Skin epidermis (tissue), 12 donors: ENCODE measurements at regions not wholly inside any gene's neighbourhood (a gene's known extent, or its start where the extent isn't known, plus 50 kb on each side); places are given as distances from the start of the nearest gene placed in this dataset.
"Not testable (repeated sequence)": the region's sequence is repeated elsewhere in the genome, so short reads cannot be mapped to it uniquely, and the experiment has no call there.

Experiments
- H3K27ac ChIP-seq, 21 experiments: fragments of 200-600 bp; sonication (generic) in 11 of 21; one replicate each; pipeline ENCODE4 v1.5.0; 2020; ENCODE audit warnings: mild to moderate bottlenecking in 3 of 21, inconsistent platforms in 2 of 21, moderate library complexity in 2 of 21
- H3K4me3 ChIP-seq, 7 experiments: fragments of 200-600 bp; sonication (generic) in 2 of 7; one replicate each; pipeline ENCODE4 v1.5.0; 2020; ENCODE audit warnings: inconsistent platforms in 2 of 7, mild to moderate bottlenecking in 2 of 7, moderate library complexity in 1 of 7

- no peak overlapping the region for H3K27ac ChIP-seq
- H3K4me3 ChIP-seq, result no peak overlapping the region
Observed at GRCh38 chr17:20930081-20930760, 112.6 kb downstream of the USP22 start.

GRCh38 chr17:20933040-20933439 is 109.8 kb downstream of the USP22 start:
- not testable (repeated sequence) for H3K4me3 ChIP-seq, H3K27ac ChIP-seq

GRCh38 chr17:20934288-20934687 is 108.5 kb downstream of the USP22 start:
- H3K27ac ChIP-seq, result no peak overlapping the region

GRCh38 chr17:20935740-20936139 is 107.1 kb downstream of the USP22 start:
- Histone ChIP-seq H3K27ac (peak overlapping the region in 7 of 21 experiments; percentile 2 to 63 (median 31)), H3K4me3 (no peak overlapping the region)

More at GRCh38 chr17:20934288-20934687, 108.5 kb downstream of the USP22 start:
- H3K4me3 ChIP-seq, result no peak overlapping the region

GRCh38 chr17:20938244-20938643 is 104.6 kb downstream of the USP22 start:
- H3K4me3 ChIP-seq, result no peak overlapping the region
- H3K27ac ChIP-seq, result no peak overlapping the region

GRCh38 chr17:20938988-20939615 is 103.7 kb downstream of the USP22 start:
- no peak overlapping the region for H3K4me3 ChIP-seq
- H3K27ac ChIP-seq, result no peak overlapping the region

GRCh38 chr17:20941872-20942271 is 100.9 kb downstream of the USP22 start:
- Histone ChIP-seq H3K27ac (no peak overlapping the region), H3K4me3 (no peak overlapping the region)

GRCh38 chr17:20944014-20944865 is 98.6 kb downstream of the USP22 start:
- H3K27ac ChIP-seq, result no peak overlapping the region
- H3K4me3 ChIP-seq, result no peak overlapping the region

GRCh38 chr17:20947708-20948107 is 95.1 kb downstream of the USP22 start:
- not testable (repeated sequence) for H3K4me3 ChIP-seq, H3K27ac ChIP-seq

- H3K4me3 ChIP-seq, result no peak overlapping the region
- H3K27ac ChIP-seq, result no peak overlapping the region
Observed at GRCh38 chr17:20948984-20949777, 93.6 kb downstream of the USP22 start.
